ENCODE measurements at regions not wholly inside any gene's neighbourhood (a gene's known extent, or its start where the extent isn't known, plus 50 kb on each side); places are given as distances from the start of the nearest gene placed in this dataset.

GRCh38 chr10:7028809-7029166, 382.0 kb downstream of the SFMBT2 start:
- DNase-seq (ENCODE audit: low read depth in 3 of 3, low spot score in 2 of 3) = no peak

- no peak for DNase-seq (ENCODE audit: low read depth in 3 of 3, low spot score in 2 of 3)
These were observed 382.7 kb downstream of the SFMBT2 start for GRCh38 chr10:7027913-7028808.

- no peak for DNase-seq (ENCODE audit: low read depth in 3 of 3, low spot score in 2 of 3)
These were observed 383.5 kb downstream of the SFMBT2 start for GRCh38 chr10:7027237-7027912.

- DNase-seq (ENCODE audit: low read depth in 3 of 3, low spot score in 2 of 3) = no peak
These were observed 384.0 kb downstream of the SFMBT2 start for GRCh38 chr10:7026818-7027217.

GRCh38 chr10:7025296-7025695, 385.5 kb downstream of the SFMBT2 start:
- DNase-seq (ENCODE audit: low read depth in 3 of 3, low spot score in 2 of 3) = no peak

GRCh38 chr10:7015457-7015856, 395.4 kb downstream of the SFMBT2 start:
- no peak for DNase-seq (ENCODE audit: low read depth in 3 of 3, low spot score in 2 of 3)

GRCh38 chr10:7014721-7015120, 396.1 kb downstream of the SFMBT2 start:
- no peak for DNase-seq (ENCODE audit: low read depth in 3 of 3, low spot score in 2 of 3)

GRCh38 chr10:7011994-7012393, 398.8 kb downstream of the SFMBT2 start:
- no peak for DNase-seq (ENCODE audit: low read depth in 3 of 3, low spot score in 2 of 3)

GRCh38 chr10:7008645-7009044, 402.2 kb downstream of the SFMBT2 start:
- no peak for DNase-seq (ENCODE audit: low read depth in 3 of 3, low spot score in 2 of 3)

GRCh38 chr10:7007600-7008190, 403.1 kb downstream of the SFMBT2 start:
- no peak for DNase-seq (ENCODE audit: low read depth in 3 of 3, low spot score in 2 of 3)

GRCh38 chr10:7006566-7006965, 404.3 kb downstream of the SFMBT2 start:
- DNase-seq (ENCODE audit: low read depth in 3 of 3, low spot score in 2 of 3) = no peak

- no peak for DNase-seq (ENCODE audit: low read depth in 3 of 3, low spot score in 2 of 3)
These were observed 406.9 kb downstream of the SFMBT2 start for GRCh38 chr10:7003831-7004395.

- no peak for DNase-seq (ENCODE audit: low read depth in 3 of 3, low spot score in 2 of 3)
These were observed 410.8 kb downstream of the SFMBT2 start for GRCh38 chr10:7000061-7000460.

GRCh38 chr10:6999232-6999925, 411.5 kb downstream of the SFMBT2 start:
- DNase-seq (ENCODE audit: low read depth in 3 of 3, low spot score in 2 of 3) = no peak

- no peak for DNase-seq (ENCODE audit: low read depth in 3 of 3, low spot score in 2 of 3)
These were observed 413.3 kb downstream of the SFMBT2 start for GRCh38 chr10:6997509-6997908.

- no peak for DNase-seq (ENCODE audit: low read depth in 3 of 3, low spot score in 2 of 3)
These were observed 414.4 kb downstream of the SFMBT2 start for GRCh38 chr10:6996431-6996830.

GRCh38 chr10:6995831-6996230, 415.0 kb downstream of the SFMBT2 start:
- no peak for DNase-seq (ENCODE audit: low read depth in 3 of 3, low spot score in 2 of 3)

- DNase-seq (ENCODE audit: low read depth in 3 of 3, low spot score in 2 of 3) = no peak
These were observed 415.3 kb upstream of the PRKCQ start for GRCh38 chr10:6995341-6995740.

GRCh38 chr10:6990891-6991290, 410.8 kb upstream of the PRKCQ start:
- no peak for DNase-seq (ENCODE audit: low read depth in 3 of 3, low spot score in 2 of 3)

GRCh38 chr10:6988654-6989053, 408.6 kb upstream of the PRKCQ start:
- DNase-seq (ENCODE audit: low read depth in 3 of 3, low spot score in 2 of 3) = no peak

- peak in 1 of 3 donors; percentile 15 for DNase-seq (ENCODE audit: low read depth in 3 of 3, low spot score in 2 of 3)
These were observed 407.5 kb upstream of the PRKCQ start for GRCh38 chr10:6987536-6987945.

Measured in right renal cortex interstitium (tissue), 3 donors.